Putamen (tissue), 1 donor: ENCODE measurements at regions not wholly inside any gene's neighbourhood (a gene's known extent, or its start where the extent isn't known, plus 50 kb on each side); places are given as distances from the start of the nearest gene placed in this dataset.

Source experiments
- DNase-seq: peaks from one replicate; pipeline ENCODE4 v3.0.0-alpha.2; 2016; ENCODE audit warnings: low spot score

GRCh38 chr7:1286946-1287645, 54.4 kb downstream of the UNCX start:
- DNase-seq = no peak

- no peak for DNase-seq
Observed at GRCh38 chr7:1287752-1288201, 55.1 kb downstream of the UNCX start.

- no peak for DNase-seq
Observed at GRCh38 chr7:1288390-1288995, 55.8 kb downstream of the UNCX start.

- no peak for DNase-seq
Observed at GRCh38 chr7:1288996-1289551, 56.4 kb downstream of the UNCX start.

- DNase-seq = no peak
Observed at GRCh38 chr7:1289666-1290025, 57.0 kb downstream of the UNCX start.

GRCh38 chr7:1290026-1290678, 57.5 kb downstream of the UNCX start:
- peak; percentile 42 for DNase-seq

- DNase-seq = peak; percentile 16
Observed at GRCh38 chr7:1290679-1291356, 58.1 kb downstream of the UNCX start.

GRCh38 chr7:1291357-1291689, 58.7 kb downstream of the UNCX start:
- DNase-seq = no peak

GRCh38 chr7:1291845-1292765, 59.4 kb downstream of the UNCX start:
- DNase-seq = no peak

- DNase-seq = no peak
Observed at GRCh38 chr7:1292972-1293830, 60.5 kb downstream of the UNCX start.

- DNase-seq = no peak
Observed at GRCh38 chr7:1293950-1294411, 61.3 kb downstream of the UNCX start.

- no peak for DNase-seq
Observed at GRCh38 chr7:1295776-1296355, 63.2 kb downstream of the UNCX start.

GRCh38 chr7:1296356-1296981, 63.8 kb downstream of the UNCX start:
- no peak for DNase-seq

- no peak for DNase-seq
Observed at GRCh38 chr7:1297017-1297960, 64.6 kb downstream of the UNCX start.

- no peak for DNase-seq
Observed at GRCh38 chr7:1298051-1298930, 65.6 kb downstream of the UNCX start.

GRCh38 chr7:1298931-1299885, 66.5 kb downstream of the UNCX start:
- no peak for DNase-seq
